Stomach (tissue), 4 donors: ENCODE measurements at regions not wholly inside any gene's neighbourhood (a gene's known extent, or its start where the extent isn't known, plus 50 kb on each side); places are given as distances from the start of the nearest gene placed in this dataset.

ENCODE experiments used
- CTCF ChIP-seq, 7 experiments: fragments of 450-650 bp in 4 of 7; fragments of 200-600 bp in 3 of 7; sonication (generic) in 3 of 7; IDR thresholded peaks; one replicate each; pipeline ENCODE4 v1.5.1; 2016 to 2019; ENCODE audit warnings: antibody characterized with exemption in 7 of 7, control low read depth in 2 of 7, mild to moderate bottlenecking in 1 of 7
- POLR2A ChIP-seq, 4 donors: fragments of 450-650 bp; IDR thresholded peaks; one replicate each; pipeline ENCODE4 v1.6.1; 2016; ENCODE audit warnings: antibody characterized with exemption in 4 of 4, control low read depth in 2 of 4, mild to moderate bottlenecking in 1 of 4, moderate library complexity in 1 of 4

DNA sequence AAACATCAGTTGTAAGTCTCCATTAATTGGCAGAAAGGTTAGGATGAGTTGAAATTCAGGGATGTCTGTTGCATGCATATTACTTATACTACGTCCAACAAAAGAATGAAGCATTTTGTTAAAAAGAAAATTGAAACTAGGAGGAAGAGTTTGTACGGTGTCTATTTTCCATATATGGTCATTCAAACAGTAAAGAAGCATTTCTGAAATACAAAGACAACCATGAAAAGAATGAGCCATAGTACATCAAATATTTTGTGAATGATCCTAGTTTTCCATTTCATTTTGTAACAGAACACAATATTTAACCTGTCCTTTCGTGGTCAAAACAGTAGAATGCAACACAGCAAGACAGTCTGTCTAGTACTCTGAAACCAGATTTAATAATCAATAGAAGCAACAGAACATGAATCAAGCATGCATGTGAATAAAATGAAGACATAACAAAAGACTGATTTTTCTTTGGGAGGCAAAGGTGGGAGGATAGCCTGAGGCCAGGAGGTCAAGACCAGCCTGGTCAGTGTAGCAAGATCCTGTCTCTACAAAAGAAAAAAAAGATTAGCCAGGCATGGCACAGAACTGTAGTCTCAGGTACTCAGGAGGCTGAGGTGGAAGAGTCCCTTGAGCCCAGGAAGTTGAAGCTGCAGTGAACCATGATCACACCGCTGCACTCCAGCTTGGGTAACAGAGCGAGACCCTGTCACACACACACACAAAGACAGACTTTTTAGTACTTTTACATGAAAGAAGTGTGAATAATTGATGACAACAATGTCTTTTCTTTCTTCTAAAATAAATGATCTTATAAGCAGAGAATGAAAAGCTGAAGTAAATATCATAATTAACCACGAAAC is 156.0 kb downstream of the LRIG3 start:
- TF ChIP-seq CTCF (IDR thresholded peaks at IDR 0.05), result no peak
- TF ChIP-seq POLR2A (IDR thresholded peaks at IDR 0.05), result no peak
